H9 (cell line): ENCODE measurements at regions not wholly inside any gene's neighbourhood (a gene's known extent, or its start where the extent isn't known, plus 50 kb on each side); places are given as distances from the start of the nearest gene placed in this dataset.

ENCODE experiments used
- DNase-seq: peaks from one replicate; pipeline ENCODE4 v3.0.0-alpha.2; 2017
- H2AFZ ChIP-seq: one replicate; pipeline ENCODE4 v1.6.1; 2013; ENCODE audit warnings: mild to moderate bottlenecking, low read length, control low read depth, moderate library complexity
- H2AK5ac ChIP-seq: 2 replicates; pipeline ENCODE4 v1.6.1; 2013; ENCODE audit warnings: low read length, control low read depth, mixed read lengths; ENCODE audit not compliant: insufficient read length
- H2BK120ac ChIP-seq: one replicate; pipeline ENCODE4 v1.6.1; 2013; ENCODE audit warnings: low read depth, mild to moderate bottlenecking, low read length, control low read depth, inconsistent platforms; ENCODE audit not compliant: poor library complexity, severe bottlenecking
- H2BK12ac ChIP-seq: 2 replicates; pipeline ENCODE4 v1.6.1; 2013; ENCODE audit warnings: low read length, control low read depth, mixed read lengths, low read depth; ENCODE audit not compliant: insufficient read length
- H2BK15ac ChIP-seq: 2 replicates; pipeline ENCODE4 v1.6.1; 2013; ENCODE audit warnings: low read depth, low read length, control low read depth
- H2BK20ac ChIP-seq: one replicate; pipeline ENCODE4 v1.6.1; 2013; ENCODE audit warnings: low read depth, mild to moderate bottlenecking, low read length, control low read depth, inconsistent platforms; ENCODE audit not compliant: poor library complexity, severe bottlenecking
- H2BK5ac ChIP-seq: 2 replicates; pipeline ENCODE4 v1.6.1; 2013; ENCODE audit warnings: low read length, control low read depth, mixed read lengths; ENCODE audit not compliant: insufficient read length
- H3K14ac ChIP-seq: 2 replicates; pipeline ENCODE4 v1.6.1; 2013; ENCODE audit warnings: low read length, control low read depth; ENCODE audit not compliant: insufficient read depth
- H3K18ac ChIP-seq: 2 replicates; pipeline ENCODE4 v1.6.1; 2013; ENCODE audit warnings: low read depth, mild to moderate bottlenecking, mixed read lengths, low read length, control low read depth; ENCODE audit not compliant: insufficient read length
- H3K23ac ChIP-seq: 2 replicates; pipeline ENCODE4 v1.6.1; 2013; ENCODE audit warnings: low read length, control low read depth, mixed read lengths, low read depth; ENCODE audit not compliant: insufficient read length
- H3K23me2 ChIP-seq: 2 replicates; pipeline ENCODE4 v1.6.1; 2013; ENCODE audit warnings: low read depth, mild to moderate bottlenecking, mixed read lengths, low read length, control low read depth; ENCODE audit not compliant: insufficient read length, poor library complexity, severe bottlenecking
- H3K27ac ChIP-seq: 2 replicates; pipeline ENCODE4 v1.5.1; 2013; ENCODE audit warnings: low read length, control low read depth, mixed read lengths, low read depth; ENCODE audit not compliant: insufficient read length
- H3K27me3 ChIP-seq: 2 replicates; pipeline ENCODE4 v1.6.1; 2013; ENCODE audit warnings: low read length, control low read depth, inconsistent platforms; ENCODE audit not compliant: insufficient read depth
- H3K4ac ChIP-seq: 2 replicates; pipeline ENCODE4 v1.6.1; 2013; ENCODE audit warnings: low read depth, mild to moderate bottlenecking, control low read depth, inconsistent platforms, low read length, moderate library complexity
- H3K4me1 ChIP-seq: 2 replicates; pipeline ENCODE4 v1.6.1; 2013; ENCODE audit warnings: low read length, control low read depth, inconsistent platforms; ENCODE audit not compliant: insufficient read depth
- H3K4me2 ChIP-seq: 2 replicates; pipeline ENCODE4 v1.6.1; 2013; ENCODE audit warnings: low read length, control low read depth, mixed read lengths; ENCODE audit not compliant: insufficient read length, insufficient read depth
- H3K56ac ChIP-seq: 2 replicates; pipeline ENCODE4 v1.6.1; 2013; ENCODE audit warnings: low read depth, mild to moderate bottlenecking, mixed read lengths, low read length, control low read depth; ENCODE audit not compliant: insufficient read length
- H3K79me1 ChIP-seq: 2 replicates; pipeline ENCODE4 v1.6.1; 2013; ENCODE audit warnings: low read depth, mild to moderate bottlenecking, moderate library complexity, low read length, control low read depth, inconsistent platforms; ENCODE audit not compliant: insufficient read depth, poor library complexity, severe bottlenecking
- H3K79me2 ChIP-seq: 2 replicates; pipeline ENCODE4 v1.6.1; 2013; ENCODE audit warnings: low read length, control low read depth, inconsistent platforms; ENCODE audit not compliant: insufficient read depth
- H3K9ac ChIP-seq: 2 replicates; pipeline ENCODE4 v1.6.1; 2013; ENCODE audit warnings: low read length, control low read depth, mixed read lengths; ENCODE audit not compliant: insufficient read length; ENCODE audit errors: extremely low read depth
- H3K9me3 ChIP-seq: one replicate; pipeline ENCODE4 v1.6.1; 2013; ENCODE audit warnings: low read depth, low read length, inconsistent platforms; ENCODE audit not compliant: control insufficient read depth
- H3T11ph ChIP-seq: one replicate; pipeline ENCODE4 v1.6.1; 2013; ENCODE audit warnings: mild to moderate bottlenecking, low read length, control low read depth, inconsistent platforms
- H4K20me1 ChIP-seq: one replicate; pipeline ENCODE4 v1.6.1; 2013; ENCODE audit not compliant: control insufficient read depth, insufficient read length, insufficient read depth
- H4K5ac ChIP-seq: 2 replicates; pipeline ENCODE4 v1.6.1; 2013; ENCODE audit warnings: low read depth, mild to moderate bottlenecking, mixed read lengths, low read length, control low read depth; ENCODE audit not compliant: insufficient read length
- H4K8ac ChIP-seq: replicated peaks from 2 replicates; pipeline ENCODE4 v1.6.1; 2013; ENCODE audit warnings: low read length, control low read depth, mixed read lengths, low read depth; ENCODE audit not compliant: insufficient read length
- H4K91ac ChIP-seq: 2 replicates; pipeline ENCODE4 v1.6.1; 2013; ENCODE audit warnings: low read depth, mild to moderate bottlenecking, moderate library complexity, mixed read lengths, low read length, control low read depth; ENCODE audit not compliant: insufficient read length
- H3K27ac Mint-ChIP-seq, 3 experiments: 2 replicates in 2 of 3; 3 replicates in 1 of 3; pipeline ENCODE4 v1.8.0; 2020 to 2021; ENCODE audit warnings: mixed read lengths in 3 of 3, mild to moderate bottlenecking in 1 of 3, moderate library complexity in 1 of 3
- H3K27me3 Mint-ChIP-seq: 2 replicates; pipeline ENCODE4 v1.8.0; 2021; ENCODE audit warnings: low read depth, mild to moderate bottlenecking, moderate library complexity, mixed read lengths
- H3K36me3 Mint-ChIP-seq, 3 experiments: 2 replicates in 2 of 3; 3 replicates in 1 of 3; pipeline ENCODE4 v1.8.0; 2020 to 2021; ENCODE audit warnings: low read depth in 3 of 3, mixed read lengths in 3 of 3; ENCODE audit not compliant: insufficient read depth in 1 of 3
- H3K4me1 Mint-ChIP-seq, 2 experiments: 2 replicates each; pipeline ENCODE4 v1.8.0; 2020; ENCODE audit warnings: mixed read lengths in 2 of 2
- H3K4me3 Mint-ChIP-seq, 2 experiments: 2 replicates in 1 of 2; 3 replicates in 1 of 2; pipeline ENCODE4 v1.8.0; 2020 to 2021; ENCODE audit warnings: mild to moderate bottlenecking in 2 of 2, mixed read lengths in 2 of 2, moderate library complexity in 1 of 2
- H3K9me3 Mint-ChIP-seq, 2 experiments: 2 replicates in 1 of 2; 3 replicates in 1 of 2; pipeline ENCODE4 v1.8.0; 2020; ENCODE audit warnings: mild to moderate bottlenecking in 2 of 2, mixed read lengths in 2 of 2, moderate library complexity in 1 of 2
- CTCF ChIP-seq: fragments of 200-600 bp; sonication (generic); conservative IDR thresholded peaks from 3 replicates; pipeline ENCODE4 v1.8.0; 2021; ENCODE audit warnings: antibody characterized with exemption, mild to moderate bottlenecking
- WGBS: extraction: QIAGEN DNeasy Blood & Tissue Kit; methylation state at CpG from one replicate; pipeline ENCODE4 v1.1.7; 2013; ENCODE audit warnings: missing lambda C conversion rate, low lambda C conversion rate, mixed read lengths; ENCODE audit not compliant: insufficient read length; ENCODE audit errors: extremely low coverage; 5-methylcytosine and 5-hydroxymethylcytosine counted together

- H3K27ac Mint-ChIP-seq = no peak overlapping the region
- DNase-seq = no peak
- no peaks in the 10 kb centered on the region for H3K23me2 ChIP-seq
- no peak overlapping the region for H3K9ac ChIP-seq
- no peak overlapping the region for H4K5ac ChIP-seq
- H3K27me3 Mint-ChIP-seq = no peaks in the 10 kb centered on the region
- no peak overlapping the region for H2BK120ac ChIP-seq
- peaks cover 7 to 14% of the 10 kb centered on the region in 2 experiments for H3K4me1 Mint-ChIP-seq
- H3K27me3 ChIP-seq = no peaks in the 10 kb centered on the region
- H2BK20ac ChIP-seq = no peak overlapping the region
- TF ChIP-seq CTCF = no peak
- no peak overlapping the region for H2AK5ac ChIP-seq
- no peak overlapping the region for H4K91ac ChIP-seq
- no peaks in the 10 kb centered on the region for H3K9me3 ChIP-seq
- no peaks in the 10 kb centered on the region; the same call in 1 of the 2 replicates for H3K4me1 ChIP-seq
- WGBS = no CpG with 5 or more reads among the region's 4 CpGs
- no peak overlapping the region for H2AFZ ChIP-seq
- H3K4me3 Mint-ChIP-seq = no peak overlapping the region
- H3K23ac ChIP-seq = no peak overlapping the region
- H2BK5ac ChIP-seq = no peak overlapping the region
- no peaks in the 10 kb centered on the region for H4K20me1 ChIP-seq
- no peak overlapping the region for H2BK12ac ChIP-seq
- no peak overlapping the region for H3K27ac ChIP-seq
- H4K8ac ChIP-seq = no peak overlapping the region
- H3K56ac ChIP-seq = no peak overlapping the region
- H3K18ac ChIP-seq = no peak overlapping the region
- no peaks in the 10 kb centered on the region for H3K36me3 Mint-ChIP-seq
- no peaks in the 10 kb centered on the region for H3K9me3 Mint-ChIP-seq
- H3K79me1 ChIP-seq = no peaks in the 10 kb centered on the region
- no peak overlapping the region for H3K4me2 ChIP-seq
- H3K4ac ChIP-seq = no peak overlapping the region
- no peak overlapping the region for H3K14ac ChIP-seq
- H3T11ph ChIP-seq = no peak overlapping the region
- no peak overlapping the region for H2BK15ac ChIP-seq
- no peaks in the 10 kb centered on the region for H3K79me2 ChIP-seq
These were observed 104.9 kb downstream of the RASGEF1B start for GRCh38 chr4:81366779-81367178.
